CD4-positive, alpha-beta memory T cell (primary cell): ENCODE measurements at regions not wholly inside any gene's neighbourhood (a gene's known extent, or its start where the extent isn't known, plus 50 kb on each side); places are given as distances from the start of the nearest gene placed in this dataset.

ENCODE experiments used
- CTCF ChIA-PET: fragments of 350-600 bp; sonication (Branson Sonifier 250); formaldehyde crosslinking; loops from one replicate; lab custom pipeline; 2021; ENCODE audit warnings: inconsistent platforms; ENCODE audit not compliant: partially characterized antibody; lab: Charles Lee
- POLR2A ChIA-PET: fragments of 350-600 bp; sonication (Branson Sonifier 250); formaldehyde crosslinking; loops from one replicate; lab custom pipeline; 2021; ENCODE audit not compliant: partially characterized antibody; lab: Charles Lee
- DNase-seq, 5 donors: peaks; one replicate each; pipeline versions ENCODE4 v3.0.0 to v3.0.0-alpha.2; 2020 to 2022; ENCODE audit warnings: mixed read lengths in 1 of 5
- H3K27ac ChIP-seq: one replicate; pipeline ENCODE4 v1.7.0; 2013; ENCODE audit warnings: low read depth, low read length
- H3K27me3 ChIP-seq: 2 replicates; pipeline ENCODE4 v1.7.0; 2013; ENCODE audit warnings: mild to moderate bottlenecking, low read length, moderate library complexity; ENCODE audit not compliant: insufficient read depth
- H3K36me3 ChIP-seq: 2 replicates; pipeline ENCODE4 v1.7.0; 2013; ENCODE audit warnings: mild to moderate bottlenecking, low read length, moderate library complexity; ENCODE audit not compliant: insufficient read depth
- H3K4me1 ChIP-seq: 2 replicates; pipeline ENCODE4 v1.7.0; 2013; ENCODE audit warnings: mild to moderate bottlenecking, low read length, moderate library complexity; ENCODE audit not compliant: insufficient read depth
- H3K4me3 ChIP-seq, 2 donors: one replicate each; pipeline ENCODE4 v1.7.0; 2013; ENCODE audit warnings: low read length in 2 of 2, mild to moderate bottlenecking in 1 of 2
- H3K9me3 ChIP-seq, 2 donors: one replicate each; pipeline ENCODE4 v1.7.0; 2013; ENCODE audit warnings: low read length in 2 of 2, control low read depth in 1 of 2; ENCODE audit not compliant: control insufficient read depth in 1 of 2
- H3K27ac Mint-ChIP-seq, 7 donors: one replicate each; pipeline ENCODE4 v1.8.0; 2020 to 2021; ENCODE audit warnings: mixed read lengths in 7 of 7, mild to moderate bottlenecking in 6 of 7, inconsistent platforms in 3 of 7, moderate library complexity in 3 of 7
- H3K27me3 Mint-ChIP-seq, 2 donors: one replicate each; pipeline ENCODE4 v1.8.0; 2020 to 2021; ENCODE audit warnings: mixed read lengths in 2 of 2
- H3K36me3 Mint-ChIP-seq, 2 donors: one replicate each; pipeline ENCODE4 v1.8.0; 2020 to 2021; ENCODE audit warnings: mixed read lengths in 2 of 2, inconsistent platforms in 1 of 2, mild to moderate bottlenecking in 1 of 2
- H3K4me1 Mint-ChIP-seq, 4 donors: one replicate each; pipeline ENCODE4 v1.8.0; 2020 to 2021; ENCODE audit warnings: mixed read lengths in 4 of 4, mild to moderate bottlenecking in 1 of 4
- H3K4me3 Mint-ChIP-seq, 8 donors: one replicate each; pipeline ENCODE4 v1.8.0; 2020 to 2021; ENCODE audit warnings: mixed read lengths in 8 of 8, mild to moderate bottlenecking in 7 of 8, moderate library complexity in 6 of 8, inconsistent platforms in 3 of 8
- H3K9me3 Mint-ChIP-seq, 8 donors: one replicate each; pipeline ENCODE4 v1.8.0; 2020 to 2021; ENCODE audit warnings: mixed read lengths in 8 of 8, mild to moderate bottlenecking in 5 of 8, inconsistent platforms in 3 of 8, moderate library complexity in 1 of 8
- intact Hi-C: fragments of 100-400 bp; cut with micrococcal nuclease; formaldehyde crosslinking; loops from one replicate; pipeline ENCODE4 v1.15.1; 2023

GRCh38 chr15:29917600-29918597, 95.6 kb upstream of the TJP1 start:
- peaks cover 0 to 3% (median 0%) of the 10 kb centered on the region in 8 donors for H3K9me3 Mint-ChIP-seq
- Histone ChIP-seq H3K9me3 (no peaks in the 10 kb centered on the region), H3K36me3 (no peaks in the 10 kb centered on the region), H3K4me3 (no peak overlapping the region), H3K4me1 (no peaks in the 10 kb centered on the region), H3K27me3 (no peaks in the 10 kb centered on the region), H3K27ac (no peak overlapping the region)
- intact Hi-C loops = no loop called here
- no peak for DNase-seq
- POLR2A ChIA-PET = no interaction called here
- H3K4me3 Mint-ChIP-seq = no peak overlapping the region
- no peaks in the 10 kb centered on the region for H3K4me1 Mint-ChIP-seq
- CTCF ChIA-PET = no interaction called here
- no peak overlapping the region for H3K27ac Mint-ChIP-seq
- peaks cover 10 to 16% of the 10 kb centered on the region in 2 donors for H3K27me3 Mint-ChIP-seq
- no peaks in the 10 kb centered on the region for H3K36me3 Mint-ChIP-seq

- Histone ChIP-seq H3K4me1 (no peaks in the 10 kb centered on the region), H3K27me3 (no peaks in the 10 kb centered on the region), H3K27ac (no peak overlapping the region), H3K9me3 (no peaks in the 10 kb centered on the region), H3K4me3 (no peak overlapping the region), H3K36me3 (no peaks in the 10 kb centered on the region)
- Mint-ChIP-seq H3K4me3 (no peak overlapping the region), H3K4me1 (no peaks in the 10 kb centered on the region), H3K9me3 (peaks cover 0 to 18% (median 8%) of the 10 kb centered on the region in 8 donors), H3K36me3 (no peaks in the 10 kb centered on the region), H3K27me3 (peaks cover 4 to 12% of the 10 kb centered on the region in 2 donors), H3K27ac (no peak overlapping the region)
- intact Hi-C loops = no loop called here
- POLR2A ChIA-PET = no interaction called here
- CTCF ChIA-PET = no interaction called here
- no peak for DNase-seq
Observed at GRCh38 chr15:29914511-29914926, 92.3 kb upstream of the TJP1 start.

GRCh38 chr15:29913528-29914135, 91.4 kb upstream of the TJP1 start:
- ChIA-PET CTCF (no interaction called here), POLR2A (no interaction called here)
- Histone ChIP-seq H3K4me1 (no peaks in the 10 kb centered on the region), H3K27ac (no peak overlapping the region), H3K9me3 (no peaks in the 10 kb centered on the region), H3K36me3 (no peaks in the 10 kb centered on the region), H3K27me3 (no peaks in the 10 kb centered on the region), H3K4me3 (no peak overlapping the region)
- no peak for DNase-seq
- intact Hi-C loops = no loop called here
- H3K27ac Mint-ChIP-seq = no peak overlapping the region
- H3K9me3 Mint-ChIP-seq = peaks cover 0 to 18% (median 9%) of the 10 kb centered on the region in 8 donors
- H3K27me3 Mint-ChIP-seq = peaks cover 0 to 10% of the 10 kb centered on the region in 2 donors
- no peak overlapping the region for H3K4me3 Mint-ChIP-seq
- no peaks in the 10 kb centered on the region for H3K4me1 Mint-ChIP-seq
- no peaks in the 10 kb centered on the region for H3K36me3 Mint-ChIP-seq

- Mint-ChIP-seq H3K4me3 (no peak overlapping the region), H3K27ac (no peak overlapping the region), H3K36me3 (no peaks in the 10 kb centered on the region), H3K4me1 (no peaks in the 10 kb centered on the region), H3K9me3 (peaks cover 0 to 19% (median 9%) of the 10 kb centered on the region in 8 donors), H3K27me3 (peaks cover 0 to 2% of the 10 kb centered on the region in 2 donors)
- intact Hi-C loops = no loop called here
- Histone ChIP-seq H3K9me3 (no peaks in the 10 kb centered on the region), H3K36me3 (no peaks in the 10 kb centered on the region), H3K4me1 (no peaks in the 10 kb centered on the region), H3K4me3 (no peak overlapping the region), H3K27ac (no peak overlapping the region), H3K27me3 (no peaks in the 10 kb centered on the region)
- DNase-seq = no peak
- ChIA-PET POLR2A (no interaction called here), CTCF (no interaction called here)
Observed at GRCh38 chr15:29911705-29912104, 89.4 kb upstream of the TJP1 start.

GRCh38 chr15:29910068-29910467, 87.8 kb upstream of the TJP1 start:
- Histone ChIP-seq H3K9me3 (no peaks in the 10 kb centered on the region), H3K4me3 (no peak overlapping the region), H3K4me1 (no peaks in the 10 kb centered on the region), H3K27ac (no peak overlapping the region), H3K36me3 (no peaks in the 10 kb centered on the region), H3K27me3 (no peaks in the 10 kb centered on the region)
- no peak overlapping the region for H3K27ac Mint-ChIP-seq
- peaks cover 0 to 2% of the 10 kb centered on the region in 2 donors for H3K27me3 Mint-ChIP-seq
- ChIA-PET CTCF (no interaction called here), POLR2A (no interaction called here)
- peaks cover 0 to 19% (median 10%) of the 10 kb centered on the region in 8 donors for H3K9me3 Mint-ChIP-seq
- H3K4me3 Mint-ChIP-seq = no peak overlapping the region
- H3K4me1 Mint-ChIP-seq = no peaks in the 10 kb centered on the region
- DNase-seq = no peak
- H3K36me3 Mint-ChIP-seq = no peaks in the 10 kb centered on the region
- intact Hi-C loops = no loop called here

GRCh38 chr15:29904757-29905417, 82.6 kb upstream of the TJP1 start:
- Histone ChIP-seq H3K27ac (no peak overlapping the region), H3K4me1 (no peaks in the 10 kb centered on the region), H3K4me3 (no peak overlapping the region), H3K27me3 (no peaks in the 10 kb centered on the region), H3K9me3 (no peaks in the 10 kb centered on the region), H3K36me3 (no peaks in the 10 kb centered on the region)
- intact Hi-C loops = no loop called here
- no peak overlapping the region for H3K4me3 Mint-ChIP-seq
- ChIA-PET CTCF (no interaction called here), POLR2A (no interaction called here)
- DNase-seq = no peak
- H3K27me3 Mint-ChIP-seq = peaks cover 2% of the 10 kb centered on the region in 2 donors
- no peaks in the 10 kb centered on the region for H3K36me3 Mint-ChIP-seq
- H3K9me3 Mint-ChIP-seq = peaks cover 0 to 7% (median 0%) of the 10 kb centered on the region in 8 donors
- no peaks in the 10 kb centered on the region for H3K4me1 Mint-ChIP-seq
- H3K27ac Mint-ChIP-seq = no peak overlapping the region

- Mint-ChIP-seq H3K9me3 (peaks cover 0 to 5% (median 0%) of the 10 kb centered on the region in 8 donors), H3K36me3 (no peaks in the 10 kb centered on the region), H3K4me3 (no peak overlapping the region), H3K27me3 (peaks cover 2% of the 10 kb centered on the region in 2 donors), H3K4me1 (no peaks in the 10 kb centered on the region), H3K27ac (no peak overlapping the region)
- ChIA-PET POLR2A (no interaction called here), CTCF (no interaction called here)
- Histone ChIP-seq H3K36me3 (no peaks in the 10 kb centered on the region), H3K27me3 (no peaks in the 10 kb centered on the region), H3K4me3 (no peak overlapping the region), H3K9me3 (no peaks in the 10 kb centered on the region), H3K27ac (no peak overlapping the region), H3K4me1 (no peaks in the 10 kb centered on the region)
- DNase-seq = no peak
- intact Hi-C loops = no loop called here
Observed at GRCh38 chr15:29903785-29904464, 81.7 kb upstream of the TJP1 start.
